ENCODE measurements at regions not wholly inside any gene's neighbourhood (a gene's known extent, or its start where the extent isn't known, plus 50 kb on each side); places are given as distances from the start of the nearest gene placed in this dataset.
"Not testable (repeated sequence)": the region's sequence is repeated elsewhere in the genome, so short reads cannot be mapped to it uniquely, and the experiment has no call there.

DNA sequence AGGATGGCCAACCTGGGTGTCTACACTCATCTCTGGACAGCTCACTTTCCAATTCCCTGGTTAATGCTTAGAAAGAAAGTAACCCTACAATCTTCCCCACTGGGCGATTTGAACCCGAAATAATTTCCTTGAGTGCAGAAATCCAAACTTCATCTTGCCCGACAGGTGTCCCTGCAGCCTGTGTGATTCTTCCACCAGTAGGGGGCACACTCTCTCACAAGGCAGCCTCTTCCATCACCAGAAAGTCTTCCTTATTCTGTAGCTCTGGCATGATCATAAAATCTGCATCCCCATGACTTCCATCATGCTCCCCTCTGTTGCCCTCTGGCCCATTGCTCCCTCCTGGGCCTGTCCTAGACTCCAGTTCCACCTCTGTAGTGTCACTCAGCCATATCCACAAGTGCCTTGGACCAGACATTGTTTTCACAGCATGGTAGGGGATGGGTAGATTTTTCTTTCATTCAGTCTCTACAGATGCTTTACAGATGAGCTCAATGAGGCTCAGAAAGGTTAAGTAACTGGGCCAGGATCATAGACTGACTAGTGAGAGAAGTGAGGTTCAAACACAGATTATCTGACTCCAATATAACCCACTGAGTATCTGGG, 170.4 kb upstream of the SPTLC3 start:
- no peak for DNase-seq

- DNase-seq = peak; percentile 46 to 56
These were observed 160.9 kb upstream of the SPTLC3 start for GRCh38 chr20:12847872-12848271.

- no peak for DNase-seq
These were observed 159.4 kb upstream of the SPTLC3 start for GRCh38 chr20:12849225-12849910.

DNA sequence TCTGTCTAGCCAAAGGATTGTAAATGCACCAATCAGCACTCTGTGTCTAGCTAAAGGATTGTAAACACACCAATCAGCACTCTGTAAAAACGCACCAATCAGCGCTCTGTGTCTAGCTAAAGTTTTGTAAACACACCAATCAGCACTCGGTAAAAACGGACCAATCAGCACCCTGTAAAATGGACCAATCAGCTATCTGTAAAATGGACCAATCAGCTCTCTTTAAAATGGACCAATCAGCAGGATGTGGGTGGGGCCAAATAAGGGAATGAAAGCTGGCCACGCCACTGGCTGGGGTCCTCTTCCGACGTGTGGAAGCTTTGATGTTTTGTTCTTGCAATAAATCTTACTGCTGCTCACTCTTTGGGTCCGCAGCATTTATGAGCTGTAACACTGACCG, 151.1 kb upstream of the SPTLC3 start:
- DNase-seq = not testable (repeated sequence)

GRCh38 chr20:12860619-12861247, 148.0 kb upstream of the SPTLC3 start:
- DNase-seq = no peak

DNA sequence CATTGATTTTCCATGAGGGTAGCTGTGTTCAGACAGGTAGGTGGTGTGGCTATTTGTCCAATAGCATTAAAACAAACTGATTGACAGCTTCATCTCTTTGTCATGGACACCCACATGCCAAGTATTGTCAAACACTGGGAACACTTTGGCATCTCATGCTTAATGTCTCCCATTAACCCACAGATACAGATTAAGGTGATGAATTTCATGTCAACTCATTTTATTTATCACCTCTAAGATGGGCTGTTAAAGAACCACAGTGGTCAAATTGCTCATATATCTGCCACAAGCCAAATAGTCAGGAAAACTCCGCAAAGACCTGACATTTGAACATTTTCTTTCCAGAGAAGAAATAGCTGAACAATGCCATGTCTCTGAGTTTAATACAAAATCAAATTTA, 139.1 kb upstream of the SPTLC3 start:
- DNase-seq = no peak

DNA sequence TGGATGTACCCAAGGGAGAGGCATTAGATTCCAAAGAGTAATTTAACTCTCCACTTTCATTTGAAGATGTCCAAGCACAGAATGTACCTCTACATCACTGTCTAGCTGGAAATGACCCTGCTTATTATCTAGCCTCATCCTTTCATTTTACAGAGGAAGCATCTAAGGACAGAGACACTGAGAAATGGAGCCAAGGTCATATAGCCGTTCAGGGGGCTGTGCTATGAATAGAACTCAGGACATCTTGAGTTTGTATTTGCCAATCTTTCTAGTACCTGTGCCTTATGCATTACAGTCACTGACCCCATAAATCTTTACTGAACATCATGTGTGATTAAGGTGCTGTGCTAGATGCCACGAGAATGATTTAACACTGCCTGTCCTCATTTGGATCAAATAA, 138.2 kb upstream of the SPTLC3 start:
- no peak for DNase-seq

DNA sequence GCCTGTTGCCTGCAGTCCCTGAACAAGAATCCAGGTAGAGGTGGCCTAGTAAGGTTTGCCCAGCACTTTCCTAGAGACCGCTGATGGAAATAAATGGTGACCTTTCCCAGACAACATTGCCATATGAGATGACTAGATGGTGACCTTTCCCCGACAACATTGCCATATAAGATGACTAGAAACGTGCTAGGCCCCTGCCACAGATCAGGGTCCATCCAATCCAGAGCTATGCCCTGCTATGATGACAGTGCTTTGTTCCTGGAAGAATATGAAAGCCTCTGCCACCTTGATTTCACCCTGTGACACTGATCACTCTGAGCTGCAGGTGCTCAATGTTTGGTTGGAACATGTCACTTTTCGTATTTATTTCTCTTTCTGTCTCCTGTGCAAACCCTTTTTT, 133.8 kb upstream of the SPTLC3 start:
- DNase-seq = no peak

GRCh38 chr20:12875510-12875909, 133.3 kb upstream of the SPTLC3 start:
- DNase-seq = no peak

DNA sequence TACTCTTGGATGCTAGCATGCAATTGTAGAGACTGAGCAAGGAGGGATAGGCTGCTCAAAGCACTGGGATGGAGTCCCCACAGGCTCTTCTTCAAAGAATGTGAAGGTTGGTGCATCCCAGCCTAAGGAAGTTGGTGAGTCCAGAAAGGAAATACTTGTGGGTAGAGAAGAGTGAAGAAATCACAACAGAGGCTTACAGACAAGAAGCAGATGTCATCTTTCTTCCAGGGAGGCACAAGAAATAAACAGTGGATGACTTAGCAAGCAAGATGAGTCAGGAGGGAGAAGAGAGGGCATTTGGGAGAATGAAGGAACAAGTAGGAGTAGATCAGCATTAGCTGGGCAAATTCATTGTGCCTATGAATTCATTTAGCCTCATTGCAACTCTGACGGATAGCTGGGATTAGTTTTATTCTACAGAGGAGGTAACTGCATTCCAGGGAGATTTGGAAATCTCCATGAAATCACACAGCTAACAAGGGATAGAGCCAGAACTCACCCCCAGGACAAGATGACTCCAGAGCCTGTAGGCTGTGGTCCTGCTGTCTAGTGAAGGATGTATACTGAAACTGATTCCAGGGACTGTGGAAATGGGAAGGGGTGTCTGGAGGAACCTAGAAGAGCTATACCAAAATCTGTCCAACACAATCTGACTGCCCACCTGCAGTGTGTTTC, 125.8 kb upstream of the SPTLC3 start:
- DNase-seq = no peak

DNA sequence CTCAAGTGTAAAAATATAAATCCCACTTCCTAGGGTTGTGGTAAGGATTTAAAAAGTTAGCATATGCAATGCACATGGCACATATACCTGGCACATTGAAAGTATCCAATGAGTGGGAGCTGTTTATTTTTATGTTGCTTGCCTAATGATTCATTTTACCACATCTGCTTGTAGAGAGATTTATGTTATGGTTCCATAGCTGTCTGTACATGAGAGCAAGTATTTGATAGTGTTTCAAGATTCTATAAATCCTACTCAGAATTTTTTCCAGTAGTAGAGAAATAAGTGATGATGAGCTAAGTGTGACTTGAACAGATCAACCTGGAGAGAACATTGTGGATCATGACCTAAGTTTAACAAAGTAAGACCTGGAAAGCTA, 125.3 kb upstream of the SPTLC3 start:
- DNase-seq = no peak

- DNase-seq = no peak
These were observed 122.0 kb upstream of the SPTLC3 start for GRCh38 chr20:12886618-12887363.

DNA sequence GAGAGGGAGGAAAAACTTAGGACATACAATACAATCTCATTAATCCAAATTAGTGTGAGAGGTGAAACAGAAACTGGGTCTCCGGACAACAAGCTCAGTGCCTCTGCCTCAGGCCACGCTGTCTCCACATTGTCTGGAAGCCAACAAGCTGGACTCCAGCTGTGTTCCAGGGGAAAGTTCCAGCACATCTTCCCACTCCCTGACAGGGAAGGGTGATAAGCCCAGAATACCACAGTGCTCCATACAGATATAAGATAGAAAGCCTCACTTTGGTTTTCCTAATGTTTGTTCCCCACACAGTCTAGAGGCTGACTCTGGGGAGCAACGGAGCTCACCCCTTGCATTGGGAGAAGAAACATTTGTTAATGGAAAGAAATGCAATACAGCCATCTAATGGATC, 117.1 kb upstream of the SPTLC3 start:
- DNase-seq = no peak

DNA sequence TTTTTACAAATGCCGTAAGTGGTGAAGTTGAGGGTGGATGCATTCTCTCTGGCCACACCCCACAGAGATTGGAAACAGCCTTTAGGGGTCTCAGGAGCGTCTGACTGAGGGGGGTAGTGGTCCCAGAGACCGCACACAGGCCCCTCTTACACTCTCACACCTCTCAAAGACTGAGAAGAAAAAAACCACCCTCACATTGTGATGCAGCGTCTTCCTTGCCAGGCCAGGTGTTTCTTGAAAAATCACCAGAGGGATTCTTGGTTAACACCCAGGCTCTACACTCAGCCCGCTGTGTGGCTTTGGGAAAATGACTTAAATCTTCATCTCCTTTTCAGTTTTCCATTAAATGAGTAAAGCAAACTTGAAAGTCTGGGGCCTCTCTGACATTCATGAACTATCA, 115.8 kb upstream of the SPTLC3 start:
- no peak for DNase-seq

GRCh38 chr20:12893653-12894052, 115.1 kb upstream of the SPTLC3 start:
- DNase-seq = no peak

DNA sequence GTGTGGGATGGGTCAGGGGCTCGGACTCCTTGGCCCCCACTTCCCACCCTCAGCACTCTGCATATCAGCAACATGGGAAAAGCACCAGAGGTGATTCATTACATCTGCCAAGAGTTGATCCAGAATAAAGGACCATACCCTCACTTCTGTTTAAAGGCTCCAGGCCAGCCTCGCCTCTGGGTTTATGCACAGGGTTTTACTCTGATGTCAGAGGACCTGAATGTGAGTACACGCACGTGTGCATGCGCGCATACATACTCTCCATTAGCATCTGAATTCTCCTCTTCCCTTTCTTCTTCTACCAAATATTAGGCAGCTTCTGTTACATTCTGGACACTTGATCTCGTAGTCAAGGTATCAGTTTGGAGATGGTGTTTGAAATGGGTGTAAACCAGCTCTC, 114.7 kb upstream of the SPTLC3 start:
- DNase-seq = no peak

- no peak for DNase-seq
These were observed 112.6 kb upstream of the SPTLC3 start for GRCh38 chr20:12896180-12896579.

DNA sequence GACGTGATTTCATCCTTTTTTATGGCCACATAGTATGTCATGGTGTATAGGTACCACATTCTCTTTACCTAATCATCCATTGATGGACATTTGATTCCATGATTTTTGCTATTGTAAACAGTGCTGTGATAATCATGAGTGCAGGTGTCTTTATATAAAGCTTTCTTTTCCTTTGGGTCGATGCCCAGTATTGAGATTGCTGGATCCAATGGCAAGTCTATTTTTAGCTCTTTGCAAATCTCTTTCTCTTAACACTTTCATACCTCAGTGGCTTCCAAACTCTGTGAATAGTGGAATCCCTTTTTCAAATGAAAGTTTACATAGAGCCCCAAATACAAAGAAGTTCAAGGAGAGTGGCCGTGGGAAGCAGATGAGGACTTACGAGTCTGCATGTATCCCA, 105.8 kb upstream of the SPTLC3 start:
- DNase-seq = no peak

DNA sequence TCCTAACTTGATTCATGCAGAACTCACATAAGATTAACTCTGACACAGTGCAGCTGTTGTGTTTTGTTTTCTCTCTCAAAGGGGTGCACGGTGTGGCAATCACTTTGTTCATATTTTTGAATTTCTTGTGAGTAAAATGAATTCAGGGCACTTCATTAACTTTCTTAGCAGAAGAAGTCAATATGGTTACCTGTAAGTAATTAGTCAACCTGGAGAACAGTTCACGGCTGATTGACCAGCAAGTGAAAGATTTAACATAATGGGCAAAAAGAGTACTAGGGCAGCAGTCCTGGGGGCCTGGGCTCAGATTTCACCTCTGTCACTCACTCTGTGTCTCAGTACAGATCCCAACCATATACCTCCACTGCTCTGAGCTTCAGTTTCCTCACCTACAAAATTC, 102.4 kb upstream of the SPTLC3 start:
- no peak for DNase-seq

GRCh38 chr20:12911372-12911771, 97.4 kb upstream of the SPTLC3 start:
- DNase-seq = no peak

DNA sequence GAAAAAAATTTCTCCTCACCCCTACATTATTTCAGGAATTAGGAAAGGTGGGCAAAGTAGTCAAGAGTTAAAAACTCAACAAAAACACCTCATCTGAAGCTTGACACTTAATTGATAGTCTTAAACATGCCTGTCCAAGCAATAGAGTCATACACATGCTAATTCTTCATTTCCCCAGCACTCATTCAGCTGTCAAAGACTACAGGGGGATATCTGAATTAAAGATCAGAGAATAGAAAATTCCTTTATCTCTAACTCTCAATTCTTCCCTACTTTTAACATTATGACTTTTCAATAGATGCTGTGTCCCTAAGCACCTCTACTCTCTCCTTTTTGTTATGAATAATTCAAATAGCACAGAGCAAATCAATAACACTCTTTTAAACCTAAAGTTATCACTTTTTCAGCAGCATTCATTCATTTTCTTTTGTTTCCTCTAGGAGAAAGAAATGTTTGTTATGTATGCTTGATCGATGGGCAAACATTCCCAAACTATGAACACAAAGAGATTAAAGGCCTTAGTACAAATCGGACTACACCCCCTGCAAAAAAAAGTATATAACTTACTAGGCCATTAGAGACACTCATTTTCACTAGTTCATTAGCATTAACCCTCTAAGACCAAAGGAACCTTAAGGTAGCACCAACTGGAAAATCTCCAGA, 94.9 kb upstream of the SPTLC3 start:
- DNase-seq = no peak

DNA sequence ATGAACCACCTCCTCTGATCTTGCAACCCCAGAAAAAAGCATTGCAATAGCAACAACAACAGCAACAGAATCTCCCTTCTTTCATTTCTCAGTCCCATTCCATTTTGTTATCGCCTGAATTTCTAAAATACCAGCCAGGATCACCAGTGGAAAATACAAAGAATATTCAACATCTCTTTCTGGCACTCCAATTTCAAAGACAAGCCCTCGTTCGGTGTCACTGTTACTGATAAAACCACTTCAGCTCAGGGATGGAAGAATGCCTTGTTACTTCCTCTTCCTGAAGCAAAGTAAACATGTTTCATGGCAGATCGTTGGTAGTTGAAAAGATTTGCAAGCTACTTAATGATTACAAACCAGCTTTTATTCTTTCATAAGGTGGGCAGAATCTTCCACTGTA, 94.0 kb upstream of the SPTLC3 start:
- DNase-seq = no peak

GRCh38 chr20:12916699-12917098, 92.1 kb upstream of the SPTLC3 start:
- DNase-seq = no peak
